Limb (tissue), 2 donors: ENCODE measurements at regions not wholly inside any gene's neighbourhood (a gene's known extent, or its start where the extent isn't known, plus 50 kb on each side); places are given as distances from the start of the nearest gene placed in this dataset.
A peak's percentile ranks its signal among the peaks of the same experiment; 100 is the strongest.

Experiments used
- DNase-seq, 2 donors: peaks; one replicate each; pipeline ENCODE4 v3.0.0-alpha.2; 2016; ENCODE audit errors: extremely low spot score in 2 of 2

DNA sequence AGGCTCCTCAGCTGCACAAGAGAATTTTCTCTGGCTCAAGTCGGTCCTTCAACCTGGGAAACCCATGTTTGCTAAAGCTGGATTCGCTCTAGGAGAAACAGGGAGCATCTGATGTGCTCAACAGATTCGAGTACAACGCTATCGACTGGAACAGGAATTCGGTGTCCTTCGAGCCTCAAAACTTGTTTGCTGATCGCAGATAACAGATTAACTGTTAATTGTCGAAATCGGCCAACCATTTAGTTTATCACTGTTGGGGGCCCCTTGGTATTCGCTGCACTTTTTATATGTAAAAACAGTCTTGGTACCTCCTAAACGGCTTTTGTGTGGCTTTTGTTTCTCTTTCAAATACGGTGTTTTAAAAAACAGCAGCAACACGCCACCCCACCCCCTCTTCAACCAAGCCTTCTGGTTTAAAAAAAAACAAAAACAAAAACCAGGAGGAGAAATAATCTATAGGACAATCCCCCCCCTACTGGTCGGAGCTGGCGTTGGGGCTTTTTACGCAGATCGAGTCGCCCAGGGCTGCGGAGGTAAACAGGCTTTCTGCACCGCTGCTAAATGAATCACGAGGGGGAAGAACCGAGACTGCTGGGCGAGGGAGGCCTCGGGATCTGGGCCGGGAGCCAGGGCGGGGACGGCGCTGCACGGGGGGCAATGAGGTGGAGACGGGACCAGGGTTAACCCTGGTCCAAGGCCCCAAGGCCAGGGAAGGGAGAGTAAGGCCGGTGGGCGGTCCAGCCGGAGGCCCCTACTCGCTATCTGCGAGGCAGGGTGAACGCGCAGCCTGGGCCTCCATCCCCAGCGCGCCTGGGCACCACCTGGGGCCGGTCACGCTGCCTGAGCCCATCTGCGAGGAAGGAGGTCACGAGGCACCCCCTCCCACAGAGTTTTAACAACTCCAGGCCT, 71.7 kb upstream of the BCOR start:
- peak; percentile 57 to 80 for DNase-seq

DNA sequence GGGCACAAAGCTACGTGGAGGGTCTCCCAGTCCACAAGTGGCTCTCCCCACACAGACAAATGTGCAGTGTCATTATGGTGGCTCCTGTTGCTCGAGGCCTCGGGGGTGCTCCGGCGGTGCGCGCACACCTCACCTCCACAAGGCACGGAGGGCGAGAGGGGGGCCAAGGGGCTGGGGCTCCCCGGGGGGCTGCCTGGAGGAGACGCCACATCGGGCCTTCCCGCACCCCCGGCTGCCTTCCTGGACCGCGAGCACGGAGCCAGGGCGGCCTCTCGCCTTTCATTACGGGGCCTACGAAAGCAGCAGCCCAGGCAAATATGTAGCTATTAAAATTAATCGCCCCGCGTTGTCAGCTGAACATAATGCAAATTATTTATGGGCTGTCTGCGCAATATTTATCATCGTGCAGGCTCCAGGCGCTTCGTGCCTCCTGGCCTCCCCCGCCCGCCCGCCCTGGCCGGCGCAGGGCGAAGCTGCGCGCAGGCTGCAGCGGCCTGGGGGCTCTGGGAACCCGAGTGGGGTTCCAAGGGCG, 70.8 kb upstream of the BCOR start:
- DNase-seq: peak in 1 of 2 donors; percentile 41

DNA sequence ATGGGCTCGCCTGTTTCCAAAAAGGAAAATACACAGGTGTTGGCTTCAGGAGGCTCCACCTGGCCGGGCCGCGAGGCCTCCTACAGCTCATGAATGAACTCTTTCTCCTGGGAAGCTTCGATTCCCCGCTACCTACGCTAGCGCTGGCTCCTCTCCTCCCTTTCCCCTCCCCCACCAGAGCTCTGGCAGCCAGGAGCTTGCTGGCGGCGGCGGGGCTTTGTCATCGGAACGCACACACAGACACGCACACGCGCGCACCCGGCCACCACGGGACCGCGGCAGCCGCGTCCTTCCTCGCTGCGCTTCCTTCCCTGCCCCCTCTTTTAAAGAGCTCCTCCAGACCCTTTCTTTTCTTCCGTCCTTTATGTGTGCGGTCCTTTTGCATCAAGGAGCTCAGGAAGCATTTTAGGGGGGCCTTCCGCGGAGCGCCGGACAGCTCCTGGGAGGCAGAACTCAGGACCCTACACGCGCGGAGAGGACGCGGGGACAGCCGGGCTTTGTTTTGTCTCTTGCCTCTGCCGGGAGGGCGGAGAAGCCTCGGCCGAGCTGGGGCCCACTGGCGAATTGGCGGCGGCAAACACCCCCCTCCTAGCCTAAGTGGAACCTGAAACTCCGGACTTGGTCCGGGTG, 70.2 kb upstream of the BCOR start:
- peak in 1 of 2 donors; percentile 72 for DNase-seq

DNA sequence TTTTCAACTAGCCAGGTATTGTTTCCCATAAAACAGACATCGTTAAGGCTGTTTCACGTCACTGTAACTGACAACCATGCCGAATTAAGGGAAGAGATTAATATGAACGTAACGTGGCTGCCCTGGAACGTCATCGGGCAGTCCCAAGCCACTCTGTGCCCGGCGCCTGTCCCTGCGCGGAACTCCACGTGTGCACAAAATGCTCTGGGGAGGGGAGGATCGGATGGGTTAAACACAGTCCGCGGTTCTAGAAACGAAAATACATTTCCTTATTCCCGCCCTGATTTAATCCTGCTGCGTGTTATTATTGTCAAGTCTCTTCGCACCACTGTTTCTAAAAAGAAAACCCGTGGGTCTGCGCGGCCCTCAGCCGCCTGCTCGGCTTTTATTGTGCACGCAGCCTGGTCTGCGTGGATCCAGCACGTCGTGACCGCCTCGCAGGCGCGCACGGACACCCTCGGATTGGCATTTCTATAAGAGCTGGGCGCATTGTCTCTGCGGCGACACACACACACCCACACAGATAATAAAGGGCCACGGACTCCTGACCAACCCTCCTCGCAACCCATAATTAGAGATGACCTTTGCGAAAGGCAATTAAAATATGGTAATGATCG, 69.6 kb upstream of the BCOR start:
- no peak for DNase-seq

DNA sequence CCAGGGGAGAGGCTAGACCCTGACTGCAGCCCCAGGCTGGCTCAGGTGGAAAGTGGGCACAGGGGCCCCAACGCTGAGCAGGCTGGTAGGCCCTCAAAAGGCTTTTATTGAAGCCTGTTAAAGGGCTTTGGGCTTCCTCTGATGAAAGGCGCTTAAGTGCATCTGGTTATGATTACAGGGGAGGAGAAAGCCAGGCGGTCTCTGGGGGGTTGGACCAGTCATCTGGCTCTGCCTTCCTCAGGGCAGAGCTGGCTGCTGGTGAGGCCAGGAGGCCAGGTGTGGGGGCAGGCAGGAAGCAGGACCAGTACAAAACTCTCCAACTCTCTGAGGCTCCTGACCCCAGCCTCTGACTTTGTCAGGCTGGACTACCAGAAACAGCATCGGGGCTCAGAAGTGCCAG, 68.8 kb upstream of the BCOR start:
- peak in 1 of 2 donors; percentile 43 for DNase-seq

DNA sequence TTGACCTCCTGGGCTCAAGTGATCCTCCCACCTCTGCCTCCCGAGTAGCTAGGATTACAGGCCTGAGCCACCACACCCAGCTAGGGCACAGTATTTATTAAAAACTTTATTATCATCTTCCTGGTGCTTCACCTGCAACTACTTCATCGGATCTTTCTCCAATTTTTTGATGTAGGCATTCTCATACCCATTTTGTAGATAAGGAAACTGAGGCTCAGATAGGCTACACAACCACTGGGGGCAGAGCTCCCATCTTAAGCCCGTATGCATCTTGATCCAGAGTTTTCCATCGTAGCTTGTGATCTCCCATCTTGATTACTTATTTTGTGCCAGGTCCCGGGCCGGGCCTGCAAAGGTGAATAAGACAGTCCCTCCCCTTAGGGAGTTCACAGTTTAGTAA, 68.1 kb upstream of the BCOR start:
- no peak for DNase-seq

DNA sequence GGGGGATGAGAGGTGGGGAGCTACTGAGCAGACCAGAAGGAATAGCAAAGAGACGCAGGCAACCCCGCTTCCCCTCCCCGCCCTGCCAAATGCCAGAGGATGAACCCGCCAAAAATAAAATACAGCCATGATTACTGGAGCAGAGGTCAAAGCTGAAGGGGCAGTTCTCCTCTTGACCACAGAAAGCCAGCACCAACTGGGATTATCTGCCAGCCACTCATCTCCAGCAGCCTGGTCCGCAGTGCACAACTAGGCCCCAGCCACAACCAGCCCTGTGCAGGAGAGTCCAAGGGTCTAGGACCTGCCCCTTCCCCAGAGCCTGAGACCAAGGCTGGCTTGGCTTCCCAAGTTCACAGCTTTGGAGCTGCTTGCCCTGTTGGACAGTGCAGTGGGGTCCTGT, 67.4 kb upstream of the BCOR start:
- DNase-seq: no peak

DNA sequence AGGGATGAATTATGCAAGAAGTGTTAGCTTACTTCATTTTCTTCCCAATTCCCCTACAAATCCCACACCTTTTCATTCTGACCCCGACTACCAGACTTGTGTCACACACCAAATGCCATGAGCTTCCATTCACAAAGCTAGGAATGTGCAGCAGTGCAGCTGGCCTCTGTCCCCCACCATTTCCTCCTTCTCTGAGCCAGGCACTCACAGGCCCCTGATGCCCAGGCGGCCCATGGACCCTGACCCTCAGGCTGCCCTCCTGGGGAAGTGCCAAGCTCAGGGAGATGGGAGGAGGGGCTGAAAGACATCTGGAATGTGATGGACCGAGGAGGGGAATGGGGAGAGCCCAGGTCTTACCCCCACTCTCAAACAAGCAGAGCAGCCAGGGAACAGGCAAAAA, 67.0 kb upstream of the BCOR start:
- no peak for DNase-seq

DNA sequence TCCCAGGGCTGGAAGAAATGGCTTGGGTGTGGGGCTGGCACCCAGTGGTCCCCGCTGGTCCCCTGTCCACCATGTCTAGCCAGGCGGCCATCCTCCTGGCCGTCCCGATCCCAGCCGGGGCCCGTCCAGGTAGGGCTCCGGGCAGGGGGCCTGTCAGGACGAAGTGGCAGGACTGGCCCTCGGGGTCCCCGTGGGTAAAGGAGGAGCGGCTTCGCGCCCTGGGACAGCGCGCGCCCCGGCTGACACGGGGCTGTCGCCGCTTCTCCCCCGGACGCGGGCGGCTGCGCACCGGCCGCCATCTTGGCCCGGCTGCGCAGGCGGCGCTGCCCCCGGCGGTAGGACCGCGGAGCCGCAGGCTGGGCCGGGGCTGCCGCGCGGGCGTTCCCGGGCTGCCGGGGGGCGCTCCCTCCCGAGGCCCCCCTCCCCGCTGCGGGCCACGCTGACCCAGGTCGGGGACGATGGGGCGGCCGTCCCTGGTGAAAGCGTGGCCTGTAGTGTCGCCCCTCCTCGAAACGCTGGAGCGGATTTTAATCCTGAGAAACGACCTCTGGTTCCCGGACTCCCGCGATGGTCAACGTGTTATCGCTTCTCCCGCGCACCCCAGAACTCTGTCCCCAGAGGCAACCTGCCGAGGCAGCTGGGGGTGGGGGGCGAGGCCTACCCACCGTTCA, 60.4 kb upstream of the BCOR start:
- peak in 1 of 2 donors; percentile 68 for DNase-seq

DNA sequence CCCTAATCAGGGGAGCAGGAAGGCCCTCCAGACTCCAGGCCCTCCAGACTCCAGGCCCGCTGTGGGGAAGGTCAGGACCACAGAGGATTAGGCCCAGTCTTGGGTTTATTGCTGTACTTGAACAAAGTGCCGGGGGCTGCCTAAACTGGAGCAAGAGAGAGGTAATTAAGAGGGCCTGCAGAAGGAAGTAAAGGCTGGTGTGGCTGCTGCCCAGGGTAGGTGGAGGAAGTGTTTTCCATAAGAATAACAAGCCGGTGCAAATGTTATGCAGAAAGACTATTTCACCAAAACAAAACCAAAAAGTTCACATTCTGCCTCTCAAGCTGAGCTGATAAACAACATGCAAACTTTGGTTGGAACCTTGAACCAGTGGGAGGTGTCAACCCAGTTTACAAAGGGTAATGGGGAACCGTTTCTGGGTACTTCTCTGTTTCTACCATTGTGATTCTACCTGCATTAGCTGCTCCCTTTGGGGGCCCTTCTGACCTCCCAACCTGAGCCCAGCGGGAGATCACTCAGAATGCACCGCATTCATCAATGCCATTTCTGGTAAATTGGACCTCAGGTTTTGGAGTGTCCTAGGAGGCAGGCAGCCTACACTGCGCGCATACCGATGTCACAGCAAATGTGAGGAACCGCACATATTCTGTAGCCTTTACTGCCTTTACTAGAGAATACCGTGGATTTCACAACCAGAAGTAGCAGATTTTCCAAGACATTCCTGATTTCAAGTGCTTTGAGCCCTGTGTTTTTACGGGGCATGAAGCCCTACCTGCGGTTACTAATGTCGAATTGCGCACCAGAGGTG, 59.7 kb upstream of the BCOR start:
- no peak for DNase-seq

DNA sequence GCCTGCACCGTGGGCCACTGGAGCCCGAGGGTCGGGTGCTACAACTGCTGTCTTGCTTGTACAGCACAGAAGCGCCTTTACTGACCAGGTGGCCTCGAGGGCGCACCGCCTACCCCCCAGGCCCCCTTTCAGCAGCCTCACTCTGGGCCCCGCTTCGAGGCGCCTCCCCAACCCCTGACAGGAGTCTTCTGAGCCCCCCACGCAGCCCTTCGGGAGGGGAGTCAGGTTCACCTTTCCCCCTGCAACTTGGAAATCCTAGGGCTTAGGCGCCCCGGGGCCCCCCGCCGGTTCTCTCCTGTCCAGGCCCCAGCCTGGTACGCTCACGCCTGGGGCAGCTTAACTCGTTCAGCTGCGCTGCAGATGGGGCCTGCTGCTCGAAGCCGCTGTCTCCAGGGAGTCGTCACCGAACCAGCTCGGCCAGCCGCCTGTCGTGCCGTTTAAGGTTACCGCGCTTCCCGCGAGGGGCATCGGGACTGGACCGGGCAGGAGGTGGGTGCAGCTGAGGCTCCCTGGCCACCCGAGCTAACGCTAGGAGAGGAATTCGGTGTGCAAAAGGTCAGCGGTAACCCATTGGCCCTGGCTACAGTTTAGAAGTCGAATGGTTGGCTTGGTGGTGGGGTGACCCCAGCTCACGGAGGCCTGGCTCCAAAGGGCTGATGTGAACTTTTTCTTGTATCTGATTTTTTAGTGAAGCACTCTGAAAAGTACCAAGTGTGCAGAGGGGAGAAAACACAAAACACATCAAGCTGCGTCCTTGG, 58.9 kb upstream of the BCOR start:
- DNase-seq: peak in 1 of 2 donors; percentile 40

DNA sequence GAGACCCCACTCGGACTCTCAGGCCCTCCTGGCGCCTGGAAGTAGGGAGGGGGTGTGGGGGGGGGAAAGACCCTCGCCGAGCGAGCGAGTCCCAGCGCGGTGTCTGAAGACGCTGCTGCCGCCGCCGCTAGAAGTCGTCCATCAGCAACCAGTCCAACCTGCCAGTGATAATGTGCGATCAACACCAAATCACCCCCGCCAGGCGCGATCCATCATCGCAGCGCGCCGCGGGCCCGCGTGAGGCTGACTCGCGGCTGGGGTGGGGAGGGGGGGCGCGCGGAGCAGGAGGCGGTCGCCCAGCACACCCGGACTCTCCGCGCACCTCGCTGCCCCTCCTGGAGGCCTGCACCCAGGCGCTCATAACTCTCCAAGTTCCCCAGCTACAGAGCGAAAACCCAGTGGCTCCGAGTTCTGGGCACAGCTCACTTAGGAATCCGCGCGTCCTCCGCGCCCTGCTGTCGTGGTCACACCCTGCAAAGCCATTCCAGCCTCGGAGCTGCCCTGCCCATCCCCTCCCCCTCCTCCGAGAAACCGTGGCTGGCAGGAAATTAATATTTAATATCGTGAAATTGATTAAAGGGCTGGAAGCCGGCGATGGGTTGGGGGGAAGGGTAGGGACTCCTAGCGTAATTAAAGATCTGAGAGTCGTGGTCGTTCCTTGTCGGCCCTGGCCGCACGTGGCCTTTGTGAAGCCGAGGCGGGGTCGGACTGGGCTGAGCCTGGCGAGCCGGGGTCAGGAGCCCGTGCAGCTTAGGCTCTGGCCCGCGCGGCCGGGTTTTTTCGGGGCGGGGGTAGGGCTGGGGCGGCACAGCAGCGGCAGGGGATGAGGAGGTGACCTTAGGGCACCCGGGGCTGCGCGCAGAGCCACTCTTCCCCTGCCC, 58.1 kb upstream of the BCOR start:
- DNase-seq: peak in 1 of 2 donors; percentile 62

DNA sequence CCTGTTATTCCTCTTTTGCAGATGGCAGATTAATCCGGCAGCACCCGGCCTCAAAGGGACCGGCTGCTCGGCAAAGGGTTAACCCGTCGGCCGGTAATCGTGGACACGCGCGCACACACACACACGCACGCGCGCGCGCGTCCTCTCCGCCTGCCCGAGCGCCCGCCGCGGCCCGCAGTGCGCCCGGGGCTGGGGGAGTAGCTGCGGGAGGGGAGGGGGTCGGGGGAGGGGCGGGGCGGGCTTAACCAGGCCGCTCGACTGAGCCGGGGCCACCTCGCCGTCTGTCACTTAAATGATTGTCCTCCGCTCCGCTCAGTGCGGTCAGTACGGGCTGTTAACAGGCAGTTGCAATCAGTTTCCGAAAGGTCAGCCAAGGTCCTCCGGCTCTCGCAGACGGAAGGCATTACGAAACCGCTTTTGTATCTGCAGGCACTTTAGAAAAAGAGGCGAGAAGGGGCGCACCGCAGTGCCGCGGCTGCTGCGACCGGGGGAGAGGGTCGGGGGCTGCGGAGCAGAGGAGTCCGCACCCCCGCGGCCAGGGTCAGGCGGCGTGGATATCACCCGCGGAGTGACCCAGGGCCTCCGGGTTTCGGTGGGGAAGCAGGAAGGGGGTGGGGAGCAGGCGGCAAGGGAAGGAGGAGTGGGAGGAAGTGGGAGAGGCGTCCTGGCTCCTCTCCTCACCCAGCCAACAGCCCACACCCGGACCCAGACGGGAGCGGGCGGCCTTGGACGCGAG, 57.3 kb upstream of the BCOR start:
- peak in 1 of 2 donors; percentile 66 for DNase-seq

DNA sequence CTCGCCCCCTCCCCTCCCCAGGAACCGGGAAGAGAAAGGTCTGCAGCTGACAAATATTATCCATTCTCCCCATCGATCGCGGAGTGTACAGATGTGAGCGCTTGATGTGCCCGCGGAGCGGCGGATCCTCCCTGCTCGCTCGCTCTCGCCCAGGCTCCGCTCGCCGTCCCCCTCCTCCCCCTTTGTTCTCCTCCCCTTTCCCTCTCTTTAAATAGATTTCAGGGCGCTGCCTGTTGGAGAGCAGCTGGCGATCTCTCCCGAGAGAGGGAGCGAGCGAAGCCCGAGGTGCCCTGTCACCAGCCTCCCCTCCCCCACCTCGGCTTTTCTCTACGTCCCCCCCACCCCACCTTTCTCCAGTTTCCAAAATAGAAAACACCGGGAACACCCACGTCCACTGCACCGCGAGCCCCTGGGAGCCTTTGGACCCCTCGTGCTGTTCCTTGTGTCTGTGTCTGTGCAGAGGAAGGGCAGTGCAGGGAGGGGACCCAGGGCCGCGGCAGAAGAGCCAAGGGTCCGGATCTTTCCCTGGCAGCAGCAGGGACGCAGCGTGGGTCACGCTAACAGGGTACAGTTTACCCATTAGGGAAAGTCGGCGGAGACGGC, 56.6 kb upstream of the BCOR start:
- peak in 1 of 2 donors; percentile 73 for DNase-seq

DNA sequence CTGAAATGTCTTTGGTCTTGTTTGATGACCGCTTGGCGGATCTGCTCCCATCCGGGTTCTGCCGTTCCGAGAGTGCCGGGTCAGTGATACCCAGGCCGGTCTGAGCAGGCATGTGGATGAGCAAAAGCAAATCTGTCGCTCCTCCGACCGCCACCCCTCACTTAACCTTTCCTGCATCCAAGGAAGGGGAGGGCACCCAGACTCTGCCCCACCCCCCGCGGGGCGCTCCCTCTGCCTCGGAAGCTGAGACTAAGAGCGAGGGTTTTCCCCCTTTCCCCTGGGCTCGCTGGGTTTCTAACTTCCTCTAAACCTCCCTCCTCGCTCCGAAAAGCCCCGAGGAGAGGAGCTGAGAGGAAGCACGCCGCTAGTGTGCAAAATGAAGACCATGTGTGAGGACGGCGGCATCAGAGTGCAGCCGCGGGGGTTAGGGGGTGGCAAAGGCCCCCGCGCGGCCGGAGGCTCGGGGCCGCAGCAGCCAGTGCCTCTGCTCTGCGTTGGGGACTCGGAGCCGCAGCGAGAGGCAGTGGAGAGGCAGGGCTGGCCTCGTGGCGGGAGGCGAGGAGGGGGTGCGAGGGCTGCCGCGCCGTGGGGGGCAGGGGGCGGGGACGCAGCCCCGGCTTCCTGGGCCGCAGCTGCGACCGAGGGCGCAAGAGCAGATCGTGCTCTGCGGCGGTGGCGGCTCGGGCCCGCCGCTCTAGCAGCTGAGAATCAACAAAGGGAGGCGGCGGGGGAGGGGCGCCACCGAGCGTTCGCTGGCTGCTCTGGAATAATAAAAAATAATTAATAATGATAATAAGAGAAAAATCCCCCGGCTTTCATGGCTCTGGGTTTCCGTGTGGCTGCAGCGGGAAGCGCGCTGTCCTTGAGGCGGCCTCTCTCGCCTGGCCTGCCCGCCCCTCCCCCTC, 55.8 kb upstream of the BCOR start:
- DNase-seq: peak in 1 of 2 donors; percentile 56

DNA sequence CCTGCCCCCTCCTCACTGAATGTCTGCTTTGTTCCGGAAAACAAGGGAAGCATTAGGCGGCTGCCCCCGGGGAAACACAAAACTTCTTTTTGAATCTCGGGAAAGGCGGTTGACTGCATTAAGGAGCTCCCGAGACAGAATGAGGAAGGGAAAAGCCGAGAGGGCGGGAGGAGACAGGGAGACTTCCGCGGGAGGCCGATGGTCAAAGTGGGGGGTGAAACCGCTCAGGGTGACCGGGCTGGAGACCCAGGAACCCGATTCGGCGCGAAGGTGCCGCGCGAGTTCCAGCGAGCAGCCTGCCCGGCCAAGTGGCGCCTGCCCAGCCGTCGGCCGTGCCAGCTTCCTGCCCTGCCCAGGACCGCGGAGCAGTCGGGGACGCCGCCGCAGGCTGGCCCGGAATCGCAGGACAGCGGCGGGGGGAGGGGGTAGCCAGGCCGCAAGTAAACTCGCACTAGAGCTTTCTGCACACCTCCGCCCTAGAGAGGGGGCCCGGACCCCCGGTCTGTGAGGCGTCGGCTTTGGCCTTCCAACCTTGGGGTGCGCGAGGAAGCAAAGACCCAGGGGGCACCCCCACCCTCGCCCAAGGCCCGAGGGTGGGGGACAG, 55.1 kb upstream of the BCOR start:
- peak in 1 of 2 donors; percentile 57 for DNase-seq
